ENCODE measurements at regions not wholly inside any gene's neighbourhood (a gene's known extent, or its start where the extent isn't known, plus 50 kb on each side); places are given as distances from the start of the nearest gene placed in this dataset.

- 14% methylated on average over 2 of the region's 2 CpGs for WGBS (ENCODE audit: insufficient coverage, low coverage, missing lambda C conversion rate)
- H3K9ac ChIP-seq (ENCODE audit: insufficient read depth in 1 of 2, low read depth in 2 of 2, low read length in 2 of 2) = no peak overlapping the region
- H2AFZ ChIP-seq (ENCODE audit: low read depth, low read length) = no peak overlapping the region
- no peaks in the 10 kb centered on the region; a peak in 1 of 5 replicates for H3K4me1 ChIP-seq (replicated peaks in 1 of 2; ENCODE audit: control insufficient read depth in 2 of 2, insufficient read depth in 2 of 2, low read length in 2 of 2)
- FAIRE-seq = no peak
- no TSS peak for BruUV-seq (replicated peaks)
- no peaks in the 10 kb centered on the region for H3K9me1 ChIP-seq (ENCODE audit: control insufficient read depth, insufficient read depth, low read length)
- ChIA-PET CTCF (ENCODE audit: low intra/inter-chr PET ratio) (no interaction called here), POLR2A (interaction anchor here (1.1 kb wide), 1 partner anchor 14 kb away, joined by 3 read pairs; no protein-coding TSS in a partner anchor)
- H3K27ac ChIP-seq (ENCODE audit: extremely low read depth, low read depth, low read length) = no peak overlapping the region
- DNase-seq (ENCODE audit: extremely low read depth in 1 of 4, low spot score in 3 of 4) = no peak
- in situ Hi-C loops (cut with MboI) = no loop called here
- intact Hi-C loops (cut with micrococcal nuclease) = no loop called here
- peaks cover 5 to 22% of the 10 kb centered on the region in 2 experiments; a peak in 4 of 5 replicates for H3K27me3 ChIP-seq (ENCODE audit: control insufficient read depth in 2 of 2, insufficient read depth in 2 of 2, low read length in 2 of 2)
- ATAC-seq = no peak
- H3K9me3 ChIP-seq (replicated peaks; ENCODE audit: control insufficient read depth, insufficient read depth, low read depth, low read length) = no peaks in the 10 kb centered on the region
- no peaks in the 10 kb centered on the region for H3K36me3 ChIP-seq (ENCODE audit: control insufficient read depth, insufficient read depth, low read length)
- H4K20me1 ChIP-seq (replicated peaks; ENCODE audit: control insufficient read depth, insufficient read depth, low read length) = no peaks in the 10 kb centered on the region
- H3K4me3 ChIP-seq = no peak overlapping the region
- H3K79me2 ChIP-seq (ENCODE audit: control insufficient read depth, insufficient read depth, low read length) = no peaks in the 10 kb centered on the region
- H3K4me2 ChIP-seq (ENCODE audit: insufficient read depth, low read length) = no peak overlapping the region
- TF ChIP-seq FOSL1 (tag; conservative IDR thresholded peaks at IDR 0.05) (no peak), SNRNP70 (optimal IDR thresholded peaks at IDR 0.05; ENCODE audit: low read depth, low read length) (no peak), HES1 (IDR thresholded peaks at IDR 0.05; ENCODE audit: low read depth) (no peak), USF2 (CRISPR knock-in tag; IDR thresholded peaks at IDR 0.05) (no peak), CHCHD3 (CRISPR knock-in tag; IDR thresholded peaks at IDR 0.05) (no peak), CGGBP1 (CRISPR knock-in tag; IDR thresholded peaks at IDR 0.05) (no peak), CBFA2T3 (IDR thresholded peaks at IDR 0.05) (no peak), ZNF445 (CRISPR knock-in tag; IDR thresholded peaks at IDR 0.05; ENCODE audit: low read depth) (no peak), HDGF (IDR thresholded peaks at IDR 0.05) (no peak), ZFP36 (IDR thresholded peaks at IDR 0.05; ENCODE audit: low read depth, low read length, partially characterized antibody) (no peak), SP1 (CRISPR knock-in tag; IDR thresholded peaks at IDR 0.05) (no peak)
- TF ChIP-seq, protein P1, sequence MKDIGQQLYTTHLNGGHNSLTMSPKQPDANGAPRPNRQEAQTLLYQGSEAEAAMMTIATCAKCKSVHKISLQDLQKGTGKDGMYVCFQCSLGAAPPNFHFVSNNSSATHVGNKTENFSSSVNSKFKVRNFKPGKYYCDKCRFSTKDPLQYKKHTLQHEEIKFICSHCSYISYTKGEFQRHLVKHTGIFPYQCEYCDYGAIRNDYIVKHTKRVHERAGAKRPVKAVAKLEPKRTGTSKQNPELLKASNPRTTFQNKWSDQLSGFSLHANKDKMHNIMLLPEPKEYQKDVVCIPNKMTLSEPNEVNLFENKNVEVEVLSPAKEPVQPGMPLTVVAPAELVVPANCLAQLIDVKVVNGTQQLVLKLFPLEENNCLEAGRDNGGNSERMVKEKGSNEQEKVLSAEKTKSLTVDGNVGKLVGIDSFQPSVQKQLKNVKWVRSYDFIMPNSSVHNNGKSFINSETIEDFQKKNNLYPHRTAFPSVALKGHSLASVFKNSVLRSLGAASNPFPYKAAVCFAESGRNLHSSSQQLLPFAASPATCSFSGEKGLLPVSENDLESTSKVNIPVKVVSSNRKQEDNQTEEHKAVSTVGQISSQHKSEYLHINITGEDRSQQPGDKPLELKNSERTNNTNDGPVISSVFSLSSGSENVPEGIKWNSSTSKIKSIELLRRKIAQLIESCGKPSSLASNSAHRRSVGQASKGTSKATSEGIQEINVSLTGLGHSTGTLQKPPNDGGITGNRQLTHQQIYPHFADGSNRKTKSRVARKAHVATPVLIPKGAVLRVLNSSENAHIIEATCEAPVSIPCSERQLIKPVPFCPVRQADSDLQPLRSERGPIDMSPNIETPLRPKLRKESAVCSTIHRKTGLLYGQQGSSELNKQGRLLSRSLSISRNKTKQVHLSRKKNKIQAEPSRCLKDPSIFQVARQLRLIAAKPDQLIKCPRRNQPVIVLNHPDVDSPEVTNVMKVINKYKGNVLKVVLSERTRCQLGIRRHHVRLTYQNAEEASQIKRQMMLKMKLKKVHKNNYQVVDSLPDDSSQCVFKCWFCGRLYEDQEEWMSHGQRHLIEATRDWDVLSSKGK (CRISPR knock-in tag; IDR thresholded peaks at IDR 0.05) = no peak
- TF ChIP-seq, protein P2, sequence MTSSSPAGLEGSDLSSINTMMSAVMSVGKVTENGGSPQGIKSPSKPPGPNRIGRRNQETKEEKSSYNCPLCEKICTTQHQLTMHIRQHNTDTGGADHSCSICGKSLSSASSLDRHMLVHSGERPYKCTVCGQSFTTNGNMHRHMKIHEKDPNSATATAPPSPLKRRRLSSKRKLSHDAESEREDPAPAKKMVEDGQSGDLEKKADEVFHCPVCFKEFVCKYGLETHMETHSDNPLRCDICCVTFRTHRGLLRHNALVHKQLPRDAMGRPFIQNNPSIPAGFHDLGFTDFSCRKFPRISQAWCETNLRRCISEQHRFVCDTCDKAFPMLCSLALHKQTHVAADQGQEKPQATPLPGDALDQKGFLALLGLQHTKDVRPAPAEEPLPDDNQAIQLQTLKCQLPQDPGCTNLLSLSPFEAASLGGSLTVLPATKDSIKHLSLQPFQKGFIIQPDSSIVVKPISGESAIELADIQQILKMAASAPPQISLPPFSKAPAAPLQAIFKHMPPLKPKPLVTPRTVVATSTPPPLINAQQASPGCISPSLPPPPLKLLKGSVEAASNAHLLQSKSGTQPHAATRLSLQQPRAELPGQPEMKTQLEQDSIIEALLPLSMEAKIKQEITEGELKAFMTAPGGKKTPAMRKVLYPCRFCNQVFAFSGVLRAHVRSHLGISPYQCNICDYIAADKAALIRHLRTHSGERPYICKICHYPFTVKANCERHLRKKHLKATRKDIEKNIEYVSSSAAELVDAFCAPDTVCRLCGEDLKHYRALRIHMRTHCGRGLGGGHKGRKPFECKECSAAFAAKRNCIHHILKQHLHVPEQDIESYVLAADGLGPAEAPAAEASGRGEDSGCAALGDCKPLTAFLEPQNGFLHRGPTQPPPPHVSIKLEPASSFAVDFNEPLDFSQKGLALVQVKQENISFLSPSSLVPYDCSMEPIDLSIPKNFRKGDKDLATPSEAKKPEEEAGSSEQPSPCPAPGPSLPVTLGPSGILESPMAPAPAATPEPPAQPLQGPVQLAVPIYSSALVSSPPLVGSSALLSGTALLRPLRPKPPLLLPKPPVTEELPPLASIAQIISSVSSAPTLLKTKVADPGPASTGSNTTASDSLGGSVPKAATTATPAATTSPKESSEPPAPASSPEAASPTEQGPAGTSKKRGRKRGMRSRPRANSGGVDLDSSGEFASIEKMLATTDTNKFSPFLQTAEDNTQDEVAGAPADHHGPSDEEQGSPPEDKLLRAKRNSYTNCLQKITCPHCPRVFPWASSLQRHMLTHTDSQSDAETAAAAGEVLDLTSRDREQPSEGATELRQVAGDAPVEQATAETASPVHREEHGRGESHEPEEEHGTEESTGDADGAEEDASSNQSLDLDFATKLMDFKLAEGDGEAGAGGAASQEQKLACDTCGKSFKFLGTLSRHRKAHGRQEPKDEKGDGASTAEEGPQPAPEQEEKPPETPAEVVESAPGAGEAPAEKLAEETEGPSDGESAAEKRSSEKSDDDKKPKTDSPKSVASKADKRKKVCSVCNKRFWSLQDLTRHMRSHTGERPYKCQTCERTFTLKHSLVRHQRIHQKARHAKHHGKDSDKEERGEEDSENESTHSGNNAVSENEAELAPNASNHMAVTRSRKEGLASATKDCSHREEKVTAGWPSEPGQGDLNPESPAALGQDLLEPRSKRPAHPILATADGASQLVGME (CRISPR knock-in tag; IDR thresholded peaks at IDR 0.05) = no peak
Measured at GRCh38 chr17:31753011-31753410, 106.0 kb downstream of the COPRS start.
